ENCODE measurements at regions not wholly inside any gene's neighbourhood (a gene's known extent, or its start where the extent isn't known, plus 50 kb on each side); places are given as distances from the start of the nearest gene placed in this dataset.

DNA sequence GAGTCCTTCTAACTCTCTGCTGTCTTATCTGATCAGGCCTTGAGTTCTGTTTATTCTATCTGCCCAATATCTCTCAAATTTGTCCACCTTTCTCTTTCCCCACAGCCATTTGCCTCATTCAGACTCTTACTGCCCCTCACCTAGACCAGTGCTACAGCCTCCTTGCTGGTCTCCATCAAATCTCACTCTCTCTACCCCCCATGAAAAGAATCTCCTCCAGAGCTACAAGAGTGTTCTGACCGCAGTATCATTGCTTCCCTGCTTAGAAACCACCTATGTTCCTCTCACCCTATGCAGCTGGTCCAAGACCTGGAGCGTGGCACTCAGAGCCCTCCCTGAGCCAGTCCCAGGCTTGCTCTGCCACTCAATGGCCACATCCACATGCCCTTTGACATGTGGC lies 231.0 kb upstream of the JUN start:
- Histone ChIP-seq H3K27me3 (ENCODE audit: insufficient read depth, low read depth, low read length) (peaks cover 3% of the 10 kb centered on the region), H4K20me1 (ENCODE audit: insufficient read depth) (no peaks in the 10 kb centered on the region), H3F3A (ENCODE audit: insufficient read depth, low read length, poor library complexity, severe bottlenecking) (no peaks in the 10 kb centered on the region), H2AFZ (ENCODE audit: low read depth, low read length) (no peak overlapping the region), H3K4me3 (ENCODE audit: low read length) (no peak overlapping the region), H3K9me2 (ENCODE audit: insufficient read depth, low read length) (no peaks in the 10 kb centered on the region), H3K27ac (ENCODE audit: low read length) (no peak overlapping the region), H3K4me2 (ENCODE audit: low read length) (no peak overlapping the region), H3K36me3 (ENCODE audit: insufficient read depth, low read length) (no peaks in the 10 kb centered on the region), H3K79me2 (replicated peaks; ENCODE audit: insufficient read depth, low read length) (no peaks in the 10 kb centered on the region), H3K9ac (ENCODE audit: low read length) (no peak overlapping the region), H3K9me3 (ENCODE audit: low read length) (no peaks in the 10 kb centered on the region)
- no peak for TF ChIP-seq RAD21 (conservative IDR thresholded peaks at IDR 0.05)
- no peak for TF ChIP-seq CTCF (IDR thresholded peaks at IDR 0.05; ENCODE audit: poor library complexity, severe bottlenecking)
- TF ChIP-seq MXI1 (conservative IDR thresholded peaks at IDR 0.05; ENCODE audit: poor library complexity, severe bottlenecking) = no peak
- TF ChIP-seq SMC3 (conservative IDR thresholded peaks at IDR 0.05; ENCODE audit: poor library complexity) = no peak
- no peak for TF ChIP-seq EP300 (conservative IDR thresholded peaks at IDR 0.05; ENCODE audit: poor library complexity, severe bottlenecking)
- no peak for TF ChIP-seq POLR2AphosphoS5 (IDR thresholded peaks at IDR 0.05)
- TF ChIP-seq EZH2 (IDR thresholded peaks at IDR 0.05; ENCODE audit: borderline replicate concordance, insufficient read depth, low read length, poor library complexity, severe bottlenecking) = no peak
- no peak for TF ChIP-seq TAF1 (IDR thresholded peaks at IDR 0.05; ENCODE audit: low read depth)
- TF ChIP-seq, protein P1, sequence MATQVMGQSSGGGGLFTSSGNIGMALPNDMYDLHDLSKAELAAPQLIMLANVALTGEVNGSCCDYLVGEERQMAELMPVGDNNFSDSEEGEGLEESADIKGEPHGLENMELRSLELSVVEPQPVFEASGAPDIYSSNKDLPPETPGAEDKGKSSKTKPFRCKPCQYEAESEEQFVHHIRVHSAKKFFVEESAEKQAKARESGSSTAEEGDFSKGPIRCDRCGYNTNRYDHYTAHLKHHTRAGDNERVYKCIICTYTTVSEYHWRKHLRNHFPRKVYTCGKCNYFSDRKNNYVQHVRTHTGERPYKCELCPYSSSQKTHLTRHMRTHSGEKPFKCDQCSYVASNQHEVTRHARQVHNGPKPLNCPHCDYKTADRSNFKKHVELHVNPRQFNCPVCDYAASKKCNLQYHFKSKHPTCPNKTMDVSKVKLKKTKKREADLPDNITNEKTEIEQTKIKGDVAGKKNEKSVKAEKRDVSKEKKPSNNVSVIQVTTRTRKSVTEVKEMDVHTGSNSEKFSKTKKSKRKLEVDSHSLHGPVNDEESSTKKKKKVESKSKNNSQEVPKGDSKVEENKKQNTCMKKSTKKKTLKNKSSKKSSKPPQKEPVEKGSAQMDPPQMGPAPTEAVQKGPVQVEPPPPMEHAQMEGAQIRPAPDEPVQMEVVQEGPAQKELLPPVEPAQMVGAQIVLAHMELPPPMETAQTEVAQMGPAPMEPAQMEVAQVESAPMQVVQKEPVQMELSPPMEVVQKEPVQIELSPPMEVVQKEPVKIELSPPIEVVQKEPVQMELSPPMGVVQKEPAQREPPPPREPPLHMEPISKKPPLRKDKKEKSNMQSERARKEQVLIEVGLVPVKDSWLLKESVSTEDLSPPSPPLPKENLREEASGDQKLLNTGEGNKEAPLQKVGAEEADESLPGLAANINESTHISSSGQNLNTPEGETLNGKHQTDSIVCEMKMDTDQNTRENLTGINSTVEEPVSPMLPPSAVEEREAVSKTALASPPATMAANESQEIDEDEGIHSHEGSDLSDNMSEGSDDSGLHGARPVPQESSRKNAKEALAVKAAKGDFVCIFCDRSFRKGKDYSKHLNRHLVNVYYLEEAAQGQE (IDR thresholded peaks at IDR 0.05; ENCODE audit: borderline replicate concordance) = no peak

- Histone ChIP-seq H3K4me3 (ENCODE audit: low read length) (no peak overlapping the region), H3K4me2 (ENCODE audit: low read length) (no peak overlapping the region), H2AFZ (ENCODE audit: low read depth, low read length) (no peak overlapping the region), H3K27me3 (ENCODE audit: insufficient read depth, low read depth, low read length) (peaks cover 3% of the 10 kb centered on the region), H3K27ac (ENCODE audit: low read length) (no peak overlapping the region), H3K9me2 (ENCODE audit: insufficient read depth, low read length) (no peaks in the 10 kb centered on the region), H3K36me3 (ENCODE audit: insufficient read depth, low read length) (no peaks in the 10 kb centered on the region), H3F3A (ENCODE audit: insufficient read depth, low read length, poor library complexity, severe bottlenecking) (no peaks in the 10 kb centered on the region), H3K9ac (ENCODE audit: low read length) (no peak overlapping the region), H4K20me1 (ENCODE audit: insufficient read depth) (no peaks in the 10 kb centered on the region), H3K9me3 (ENCODE audit: low read length) (no peaks in the 10 kb centered on the region), H3K79me2 (replicated peaks; ENCODE audit: insufficient read depth, low read length) (no peaks in the 10 kb centered on the region)
- TF ChIP-seq TAF1 (IDR thresholded peaks at IDR 0.05; ENCODE audit: low read depth) (no peak), CTCF (IDR thresholded peaks at IDR 0.05; ENCODE audit: poor library complexity, severe bottlenecking) (no peak), RAD21 (conservative IDR thresholded peaks at IDR 0.05) (no peak), SMC3 (conservative IDR thresholded peaks at IDR 0.05; ENCODE audit: poor library complexity) (no peak), POLR2AphosphoS5 (IDR thresholded peaks at IDR 0.05) (no peak), EZH2 (IDR thresholded peaks at IDR 0.05; ENCODE audit: borderline replicate concordance, insufficient read depth, low read length, poor library complexity, severe bottlenecking) (no peak), MXI1 (conservative IDR thresholded peaks at IDR 0.05; ENCODE audit: poor library complexity, severe bottlenecking) (no peak), EP300 (conservative IDR thresholded peaks at IDR 0.05; ENCODE audit: poor library complexity, severe bottlenecking) (no peak)
- TF ChIP-seq, protein P1 (IDR thresholded peaks at IDR 0.05; ENCODE audit: borderline replicate concordance) = no peak
Observed at GRCh38 chr1:59015708-59016107, 231.9 kb upstream of the JUN start.
